ENCODE measurements at regions not wholly inside any gene's neighbourhood (a gene's known extent, or its start where the extent isn't known, plus 50 kb on each side); places are given as distances from the start of the nearest gene placed in this dataset.

GRCh38 chr2:13332060-13332459 lies 615.3 kb downstream of the TRIB2 start:
- TF ChIP-seq CTCF (IDR thresholded peaks at IDR 0.05) (no peak), POLR2A (IDR thresholded peaks at IDR 0.05) (no peak)

All from body of pancreas (tissue), 4 donors.